COR-L47 (cell line): ENCODE measurements at regions not wholly inside any gene's neighbourhood (a gene's known extent, or its start where the extent isn't known, plus 50 kb on each side); places are given as distances from the start of the nearest gene placed in this dataset.
"Not testable (repeated sequence)": the region's sequence is repeated elsewhere in the genome, so short reads cannot be mapped to it uniquely, and the experiment has no call there.

Source experiments
- DNase-seq: peaks from one replicate; lab custom pipeline; 2025; lab: John Stamatoyannopoulos, UW

- DNase-seq: no peak
Observed at GRCh38 chr11:87871056-87871455, 304.2 kb downstream of the RAB38 start.

GRCh38 chr11:87870086-87870485 lies 305.2 kb downstream of the RAB38 start:
- DNase-seq: no peak

GRCh38 chr11:87866951-87867350 lies 308.3 kb downstream of the RAB38 start:
- DNase-seq: no peak

- no peak for DNase-seq
Observed at GRCh38 chr11:87861030-87861429, 314.2 kb downstream of the RAB38 start.

GRCh38 chr11:87859636-87860035 lies 315.6 kb downstream of the RAB38 start:
- DNase-seq: peak; percentile 61

- DNase-seq: no peak
Observed at GRCh38 chr11:87851827-87852226, 323.4 kb downstream of the RAB38 start.

- no peak for DNase-seq
Observed at GRCh38 chr11:87851234-87851633, 324.0 kb downstream of the RAB38 start.

- no peak for DNase-seq
Observed at GRCh38 chr11:87849216-87849615, 326.0 kb downstream of the RAB38 start.

GRCh38 chr11:87840786-87841185 lies 334.5 kb downstream of the RAB38 start:
- no peak for DNase-seq

- DNase-seq: no peak
Observed at GRCh38 chr11:87832211-87832610, 343.0 kb downstream of the RAB38 start.

- no peak for DNase-seq
Observed at GRCh38 chr11:87820011-87820410, 355.2 kb downstream of the RAB38 start.

GRCh38 chr11:87819151-87819550 lies 356.1 kb downstream of the RAB38 start:
- DNase-seq: no peak

GRCh38 chr11:87812571-87813365 lies 362.5 kb downstream of the RAB38 start:
- DNase-seq: no peak

- no peak for DNase-seq
Observed at GRCh38 chr11:87810486-87810885, 364.8 kb downstream of the RAB38 start.

GRCh38 chr11:87809256-87809655 lies 366.0 kb downstream of the RAB38 start:
- no peak for DNase-seq

- no peak for DNase-seq
Observed at GRCh38 chr11:87804176-87804575, 371.1 kb downstream of the RAB38 start.

- no peak for DNase-seq
Observed at GRCh38 chr11:87803748-87804147, 371.5 kb downstream of the RAB38 start.

GRCh38 chr11:87784862-87785261 lies 390.4 kb downstream of the RAB38 start:
- DNase-seq: not testable (repeated sequence)

- DNase-seq: no peak
Observed at GRCh38 chr11:87780068-87780413, 395.2 kb downstream of the RAB38 start.

- DNase-seq: no peak
Observed at GRCh38 chr11:87779276-87780067, 395.8 kb downstream of the RAB38 start.

GRCh38 chr11:87778357-87778756 lies 396.9 kb downstream of the RAB38 start:
- no peak for DNase-seq

- DNase-seq: no peak
Observed at GRCh38 chr11:87775036-87775435, 400.2 kb downstream of the RAB38 start.

- DNase-seq: no peak
Observed at GRCh38 chr11:87769661-87770060, 405.6 kb downstream of the RAB38 start.
